ENCODE measurements at regions not wholly inside any gene's neighbourhood (a gene's known extent, or its start where the extent isn't known, plus 50 kb on each side); places are given as distances from the start of the nearest gene placed in this dataset.

- TF ChIP-seq CTCF (IDR thresholded peaks at IDR 0.05; ENCODE audit: low read length) (no peak), EZH2 (optimal IDR thresholded peaks at IDR 0.05; ENCODE audit: low read depth, low read length) (no peak), EZH2phosphoT487 (IDR thresholded peaks at IDR 0.05; ENCODE audit: low read length) (no peak)
Measured at GRCh38 chr15:95432878-95433405, 897.6 kb upstream of the NR2F2 start.

Data from MM.1S (cell line).